ENCODE measurements at regions not wholly inside any gene's neighbourhood (a gene's known extent, or its start where the extent isn't known, plus 50 kb on each side); places are given as distances from the start of the nearest gene placed in this dataset.

- TF ChIP-seq POLR2A (IDR thresholded peaks at IDR 0.05; ENCODE audit: low read length) (no peak), GATA1 (IDR thresholded peaks at IDR 0.05; ENCODE audit: low read depth, low read length) (no peak)
Measured at GRCh38 chr13:72643311-72643989, 84.0 kb downstream of the MZT1 start.

Measured in erythroblast (primary cell).